ENCODE measurements at regions not wholly inside any gene's neighbourhood (a gene's known extent, or its start where the extent isn't known, plus 50 kb on each side); places are given as distances from the start of the nearest gene placed in this dataset.
"Not testable (repeated sequence)": the region's sequence is repeated elsewhere in the genome, so short reads cannot be mapped to it uniquely, and the experiment has no call there.

DNA sequence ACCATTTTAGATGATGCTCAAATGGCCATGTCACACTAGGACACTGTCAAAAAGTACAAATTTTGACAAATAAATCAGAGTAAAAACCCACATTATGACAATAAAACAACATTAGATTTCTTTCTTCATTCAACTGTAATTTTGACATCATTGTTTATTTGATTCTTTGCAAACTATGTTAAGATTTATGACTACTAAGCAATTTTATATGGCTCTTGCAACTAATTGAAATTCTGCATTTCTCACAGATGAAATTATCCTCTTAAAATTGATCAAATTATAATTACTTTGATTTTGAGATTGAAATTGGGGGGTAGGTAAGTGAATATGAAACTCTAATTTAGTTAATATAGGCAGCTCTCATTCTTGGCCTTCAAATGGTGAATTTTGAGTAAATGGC is 59.8 kb downstream of the ATOH1 start:
- DNase-seq (ENCODE audit: low spot score) = no peak

GRCh38 chr4:93888768-93889167 is 60.2 kb downstream of the ATOH1 start:
- DNase-seq (ENCODE audit: low spot score) = no peak

DNA sequence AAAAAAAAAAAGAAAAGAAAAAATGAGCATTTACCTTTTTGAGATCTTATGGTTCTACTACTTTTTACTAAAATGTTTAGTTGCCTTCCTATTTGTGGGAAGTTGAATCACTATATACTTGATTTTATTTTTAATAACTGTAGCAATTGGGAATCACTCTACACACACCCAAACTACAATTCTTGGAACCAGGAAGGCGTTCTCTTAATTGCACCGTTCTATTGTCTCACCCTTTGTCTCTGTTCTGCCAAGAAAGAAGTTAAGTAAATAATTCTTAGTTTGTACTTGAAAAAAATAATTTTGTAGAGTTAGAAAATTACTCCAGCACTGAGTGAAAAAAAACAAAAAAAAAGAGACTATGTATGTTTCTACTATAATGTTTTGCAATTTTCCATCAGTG is 62.7 kb downstream of the ATOH1 start:
- DNase-seq (ENCODE audit: low spot score) = no peak

GRCh38 chr4:93894995-93895394 is 66.4 kb downstream of the ATOH1 start:
- DNase-seq (ENCODE audit: low spot score) = no peak

DNA sequence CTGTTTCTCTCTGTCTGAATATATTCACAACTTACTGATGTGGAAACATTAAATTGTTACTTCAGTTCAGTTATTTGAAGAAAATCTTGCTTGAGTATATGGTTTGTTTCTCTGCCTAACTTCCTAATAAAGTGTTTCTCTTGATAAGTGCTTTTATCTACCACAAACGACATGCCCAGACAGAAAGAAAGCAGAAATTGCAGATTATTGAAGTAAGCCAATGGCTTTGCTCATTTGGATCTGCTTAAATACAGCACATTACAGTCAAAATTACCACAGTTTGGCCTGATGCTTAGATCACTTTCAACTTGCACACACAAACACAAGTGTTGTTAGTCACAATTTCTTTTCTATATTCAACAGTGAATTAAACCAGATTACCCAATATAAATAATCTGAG is 68.0 kb downstream of the ATOH1 start:
- no peak for DNase-seq (ENCODE audit: low spot score)

DNA sequence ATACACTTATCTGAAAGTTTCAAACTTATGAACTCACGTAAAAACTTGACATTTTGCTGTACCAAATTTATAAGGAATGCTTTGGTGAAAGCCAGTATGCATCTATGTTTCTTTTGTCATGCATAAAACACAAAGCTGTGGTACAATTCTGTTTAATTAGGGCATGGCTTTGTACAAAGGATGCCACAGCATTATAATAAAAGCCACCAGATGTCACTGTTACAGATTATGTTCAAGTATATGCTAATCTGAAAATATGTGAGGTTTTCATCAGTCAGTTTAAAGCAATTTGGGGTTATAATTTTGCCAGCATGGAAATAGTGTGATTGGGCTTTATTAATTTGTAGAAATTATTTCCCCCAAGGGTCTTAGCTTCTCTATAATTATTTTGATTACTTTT is 69.0 kb downstream of the ATOH1 start:
- no peak for DNase-seq (ENCODE audit: low spot score)

- DNase-seq (ENCODE audit: low spot score) = no peak
Observed at GRCh38 chr4:93908778-93909177, 80.2 kb downstream of the ATOH1 start.

DNA sequence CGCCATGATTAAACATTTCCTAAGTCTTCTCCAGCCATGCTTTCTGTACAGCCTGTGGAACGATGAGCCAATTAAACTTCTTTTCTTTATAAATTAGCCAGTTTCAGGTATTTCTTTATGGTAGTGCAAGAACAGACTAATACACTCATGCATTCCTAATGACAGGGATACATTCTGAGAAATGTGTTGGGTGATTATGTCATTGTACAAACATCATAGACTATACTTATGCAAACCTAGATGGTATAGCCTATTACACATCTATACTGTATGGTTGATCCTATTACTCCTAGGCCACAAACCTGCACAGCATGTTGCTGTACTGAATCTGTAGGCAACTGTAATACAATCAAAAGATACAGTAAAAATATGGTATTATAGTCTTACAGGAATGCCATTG is 83.1 kb downstream of the ATOH1 start:
- DNase-seq (ENCODE audit: low spot score) = no peak

DNA sequence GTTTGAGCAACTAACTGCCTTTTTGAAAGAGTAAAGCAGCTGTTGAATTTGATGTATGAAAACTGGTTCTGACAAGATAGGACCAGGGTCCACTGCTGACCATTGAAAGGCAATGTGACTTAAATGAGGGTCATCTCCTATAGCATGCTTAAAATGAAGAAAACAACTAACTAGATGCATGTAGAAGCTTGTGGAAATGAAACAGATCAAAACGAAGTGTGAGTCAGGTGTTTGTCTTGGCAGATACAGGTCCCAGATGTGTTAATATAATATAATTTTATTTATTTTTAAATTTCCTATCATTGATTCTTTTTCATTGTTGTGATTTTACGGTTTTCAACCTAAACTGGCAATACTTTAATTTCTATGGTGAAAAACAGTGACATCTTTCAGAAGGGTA is 83.6 kb downstream of the ATOH1 start:
- no peak for DNase-seq (ENCODE audit: low spot score)

- DNase-seq (ENCODE audit: low spot score) = no peak
Observed at GRCh38 chr4:93918856-93919255, 90.3 kb downstream of the ATOH1 start.

- DNase-seq (ENCODE audit: low spot score) = not testable (repeated sequence)
Observed at GRCh38 chr4:93923570-93923969, 95.0 kb downstream of the ATOH1 start.

DNA sequence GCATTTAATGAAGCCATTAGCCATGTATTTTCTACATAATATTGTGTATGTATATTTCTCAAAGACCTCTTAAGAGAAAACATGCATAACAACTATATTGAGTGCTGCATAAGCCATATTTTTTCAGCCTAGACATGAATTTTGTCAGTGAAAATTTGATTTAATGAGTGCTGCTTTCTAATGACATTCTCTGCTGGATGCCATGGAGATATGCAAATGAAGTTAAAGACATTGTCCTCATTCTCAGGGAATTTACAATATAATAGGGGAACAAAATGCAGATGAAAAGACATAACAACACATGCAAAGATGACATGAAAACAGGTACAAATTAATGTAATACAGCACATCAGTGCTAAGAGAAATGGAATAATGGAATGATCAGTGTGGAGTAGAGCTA is 118.7 kb downstream of the ATOH1 start:
- no peak for DNase-seq (ENCODE audit: low spot score)

- not testable (repeated sequence) for DNase-seq (ENCODE audit: low spot score)
Observed at GRCh38 chr4:93950239-93950638, 121.7 kb downstream of the ATOH1 start.

- DNase-seq (ENCODE audit: low spot score) = no peak
Observed at GRCh38 chr4:93957186-93957585, 128.6 kb downstream of the ATOH1 start.

- DNase-seq (ENCODE audit: low spot score) = no peak
Observed at GRCh38 chr4:93960450-93960849, 131.9 kb downstream of the ATOH1 start.

DNA sequence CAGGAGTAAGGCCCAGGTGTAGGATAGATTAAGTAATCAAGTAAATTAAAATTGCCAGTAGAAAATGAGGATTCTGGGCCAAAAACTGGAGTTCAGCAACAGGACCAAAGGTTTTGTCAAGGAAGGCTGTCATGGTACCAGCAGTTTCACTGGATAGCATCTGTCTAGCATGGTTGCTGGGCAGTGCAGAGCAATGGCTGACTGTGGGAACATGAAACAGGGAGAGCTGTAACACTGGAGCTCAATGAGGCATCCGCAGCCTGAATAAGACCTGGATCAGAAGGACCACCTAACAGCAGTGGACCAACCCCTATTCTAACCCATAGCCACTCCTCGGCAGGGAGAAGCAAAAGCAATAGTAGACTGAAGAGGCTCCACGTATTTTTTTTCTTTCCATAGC is 132.4 kb downstream of the ATOH1 start:
- no peak for DNase-seq (ENCODE audit: low spot score)

- DNase-seq (ENCODE audit: low spot score) = no peak
Observed at GRCh38 chr4:93981594-93981993, 153.0 kb downstream of the ATOH1 start.

- DNase-seq (ENCODE audit: low spot score) = no peak
Observed at GRCh38 chr4:93982255-93982654, 153.7 kb downstream of the ATOH1 start.

GRCh38 chr4:93983140-93983539 is 154.6 kb downstream of the ATOH1 start:
- no peak for DNase-seq (ENCODE audit: low spot score)

DNA sequence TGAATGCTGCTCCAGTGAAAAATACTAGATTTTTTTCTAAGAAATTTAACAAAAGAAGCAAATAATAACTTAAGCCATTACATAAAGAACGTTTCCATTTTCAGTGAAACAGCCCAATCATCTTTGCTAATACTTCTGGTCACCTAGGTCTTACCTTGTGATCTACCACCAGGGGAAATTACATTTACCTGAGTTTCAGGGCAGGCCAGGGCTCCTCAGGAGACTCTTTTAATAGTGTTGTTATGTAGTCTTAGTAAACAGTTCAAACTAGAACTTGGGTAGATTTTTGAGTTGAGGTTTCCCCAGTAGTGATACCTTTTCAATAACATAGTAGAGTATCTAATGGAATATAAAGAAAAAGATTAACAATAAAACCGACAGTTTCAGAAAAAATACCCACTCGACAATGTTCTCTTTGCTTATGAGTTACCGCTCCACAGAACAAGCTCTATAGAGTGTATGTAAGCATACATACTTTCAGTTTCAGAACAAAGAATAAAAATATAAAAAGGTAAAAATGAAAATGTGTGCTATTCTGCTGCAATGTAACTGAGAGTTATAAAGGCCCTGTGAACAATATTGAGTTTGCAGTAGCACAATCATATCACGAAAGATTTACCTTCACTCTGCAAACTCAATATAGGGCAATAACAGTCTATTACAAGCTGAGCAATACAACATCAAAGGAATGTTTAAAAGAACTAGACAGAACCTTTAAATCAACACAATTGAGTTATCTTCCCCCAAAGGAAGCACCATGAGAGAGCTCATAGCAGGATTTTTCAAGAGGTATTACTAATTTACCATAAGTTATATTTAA is 165.8 kb downstream of the ATOH1 start:
- no peak for DNase-seq (ENCODE audit: low spot score)

DNA sequence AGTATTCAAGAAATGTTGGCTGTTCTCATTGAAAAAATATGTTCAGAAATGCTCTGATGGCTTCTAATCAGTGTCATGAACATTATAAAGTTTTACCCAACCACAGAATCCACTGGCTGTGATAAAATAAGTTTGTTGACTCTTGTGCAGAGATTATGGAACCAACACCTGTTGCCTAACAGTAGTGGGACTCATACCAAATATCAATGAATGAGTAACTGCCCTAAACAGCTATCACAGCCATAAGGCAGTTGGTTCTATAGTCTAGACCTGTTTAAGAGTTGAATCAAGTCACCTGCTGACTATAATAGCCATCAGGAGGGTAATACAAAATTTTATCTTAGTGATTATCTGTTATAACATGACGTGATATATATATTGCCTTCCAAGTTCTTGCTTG is 168.3 kb downstream of the ATOH1 start:
- no peak for DNase-seq (ENCODE audit: low spot score)

- DNase-seq (ENCODE audit: low spot score) = no peak
Observed at GRCh38 chr4:94000559-94000958, 172.0 kb downstream of the ATOH1 start.

- no peak for DNase-seq (ENCODE audit: low spot score)
Observed at GRCh38 chr4:94006932-94007331, 178.4 kb downstream of the ATOH1 start.

DNA sequence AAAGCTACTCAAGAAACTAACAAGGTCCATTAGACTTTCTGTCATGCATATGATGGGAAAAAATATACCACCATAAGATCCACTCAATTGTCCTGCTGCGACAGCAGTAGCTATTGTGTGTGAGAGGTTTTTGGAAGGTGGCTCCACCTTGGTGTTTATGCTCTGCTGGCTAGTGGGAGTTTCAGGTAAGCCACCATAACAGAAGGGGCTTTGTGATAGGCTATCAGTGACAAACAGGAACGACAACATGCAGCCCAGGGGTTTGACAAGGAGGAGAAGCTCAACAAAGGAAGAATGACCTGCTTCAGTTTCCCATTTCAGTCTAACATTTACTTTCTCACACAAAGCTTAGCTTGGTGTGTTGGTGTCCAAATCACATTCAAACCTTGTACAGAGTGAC is 182.6 kb downstream of the ATOH1 start:
- DNase-seq (ENCODE audit: low spot score) = no peak
